ENCODE measurements at regions not wholly inside any gene's neighbourhood (a gene's known extent, or its start where the extent isn't known, plus 50 kb on each side); places are given as distances from the start of the nearest gene placed in this dataset.

DNA sequence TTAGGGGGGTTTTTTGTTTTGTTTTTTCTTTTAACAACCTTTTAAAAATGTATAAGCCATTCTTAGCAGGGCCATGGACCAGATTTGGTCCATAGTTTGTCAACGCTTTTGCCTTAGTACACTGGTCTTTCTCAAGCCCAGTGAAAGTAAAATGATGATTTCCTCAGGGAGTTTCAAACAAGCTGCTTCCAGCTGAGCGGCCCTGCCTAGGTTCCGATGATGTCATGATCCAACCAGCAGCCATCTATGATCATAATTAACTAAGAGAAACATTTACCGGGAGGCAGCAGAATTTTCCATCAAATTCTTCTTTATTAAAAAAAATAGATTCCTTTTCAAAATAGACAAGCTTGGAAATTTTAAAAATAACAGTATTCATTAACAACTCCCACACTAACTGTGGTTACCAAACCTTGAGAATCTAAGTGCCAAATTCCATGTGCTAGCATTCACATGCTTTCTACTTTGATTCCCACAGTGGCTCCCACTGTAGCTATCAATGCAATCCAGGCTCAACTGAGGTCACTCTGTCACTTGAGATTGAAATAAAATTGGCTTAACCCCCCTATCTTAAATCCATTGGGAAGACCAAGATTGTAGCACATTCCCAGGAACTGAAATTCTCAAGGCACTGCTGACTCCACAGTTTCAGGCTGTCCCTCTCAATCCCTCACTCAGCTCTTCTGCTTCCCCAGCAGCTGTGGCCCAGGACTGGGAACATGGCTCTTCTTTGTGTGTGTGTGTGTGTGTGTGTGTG is 148.9 kb downstream of the RNF152 start:
- no peak for TF ChIP-seq CTCF (IDR thresholded peaks at IDR 0.05)
- peak; percentile 25 for TF ChIP-seq EP300 (IDR thresholded peaks at IDR 0.05)
- no peak for TF ChIP-seq POLR2A (IDR thresholded peaks at IDR 0.05)

Data from ovary (tissue), 3 donors.